Gastrocnemius medialis (tissue), 4 donors: ENCODE measurements at regions not wholly inside any gene's neighbourhood (a gene's known extent, or its start where the extent isn't known, plus 50 kb on each side); places are given as distances from the start of the nearest gene placed in this dataset.
"Not testable (repeated sequence)": the region's sequence is repeated elsewhere in the genome, so short reads cannot be mapped to it uniquely, and the experiment has no call there.

Source experiments
- ATAC-seq, 2 donors: fragments of 150-250 bp; one replicate each; pipeline ENCODE4 v1.9.1; 2016
- DNase-seq, 2 donors: peaks; one replicate each; pipeline ENCODE4 v3.0.0-alpha.2; 2019
- H3K27ac ChIP-seq, 4 donors: fragments of 200-600 bp; sonication (generic); 1 replicate in 1 of 4; 2 replicates in 3 of 4; pipeline ENCODE4 v1.5.1; 2016 to 2018; ENCODE audit warnings: mild to moderate bottlenecking in 2 of 4, moderate library complexity in 1 of 4
- H3K27me3 ChIP-seq, 3 donors: fragments of 200-600 bp; sonication (generic) in 2 of 3; 1 replicate in 1 of 3; 2 replicates in 2 of 3; pipeline versions ENCODE4 v1.5.1 to v1.6.0; 2016 to 2019; ENCODE audit warnings: mild to moderate bottlenecking in 1 of 3, moderate library complexity in 1 of 3
- H3K36me3 ChIP-seq, 2 donors: fragments of 200-600 bp; sonication (generic) in 1 of 2; one replicate each; pipeline ENCODE4 v1.5.1; 2017 to 2018
- H3K4me1 ChIP-seq, 2 donors: fragments of 200-600 bp; sonication (generic) in 1 of 2; one replicate each; pipeline ENCODE4 v1.5.1; 2016 to 2017; ENCODE audit warnings: mild to moderate bottlenecking in 2 of 2
- H3K4me3 ChIP-seq, 4 donors: fragments of 200-600 bp; sonication (generic) in 3 of 4; 1 replicate in 1 of 4; 2 replicates in 3 of 4; pipeline ENCODE4 v1.5.1; 2016 to 2019; ENCODE audit warnings: mild to moderate bottlenecking in 2 of 4
- H3K9me3 ChIP-seq, 3 donors: fragments of 200-600 bp; sonication (generic) in 2 of 3; 1 replicate in 1 of 3; 2 replicates in 2 of 3; pipeline ENCODE4 v1.5.1; 2016 to 2019
- CTCF ChIP-seq, 5 experiments: fragments of 450-650 bp in 3 of 5; fragments of 200-600 bp in 2 of 5; sonication (generic) in 2 of 5; IDR thresholded peaks in 4 of 5; conservative IDR thresholded peaks in 1 of 5; 1 replicate in 4 of 5; 2 replicates in 1 of 5; pipeline ENCODE4 v1.5.1; 2016 to 2019; ENCODE audit warnings: antibody characterized with exemption in 5 of 5, mild to moderate bottlenecking in 3 of 5, moderate library complexity in 3 of 5
- POLR2A ChIP-seq, 2 donors: fragments of 450-650 bp; IDR thresholded peaks; one replicate each; pipeline ENCODE4 v1.6.1; 2017; ENCODE audit warnings: antibody characterized with exemption in 2 of 2, mild to moderate bottlenecking in 2 of 2, moderate library complexity in 2 of 2
- in situ Hi-C, 4 donors: fragments of 200-750 bp; cut with MboI; loops; one replicate each; pipeline versions ENCODE4 v1.15.0 to v1.8.0; 2017; ENCODE audit warnings: low sequenced_read_pairs in 4 of 4
- intact Hi-C: fragments of 100-400 bp; cut with DNase I; formaldehyde crosslinking; loops from one replicate; pipeline ENCODE4 v1.15.1; 2023; ENCODE audit warnings: low total_unique reads

- intact Hi-C loops, result no loop called here
- Histone ChIP-seq H3K27me3 (no peaks in the 10 kb centered on the region), H3K9me3 (no peaks in the 10 kb centered on the region), H3K27ac (no peak overlapping the region), H3K4me3 (no peak overlapping the region), H3K4me1 (no peaks in the 10 kb centered on the region), H3K36me3 (no peaks in the 10 kb centered on the region)
- DNase-seq (no peak), ATAC-seq (no peak)
- in situ Hi-C loops, result no loop called here
- TF ChIP-seq CTCF (IDR thresholded peaks at IDR 0.05 in 4 of 5, conservative IDR thresholded peaks at IDR 0.05 in 1 of 5), result no peak
- TF ChIP-seq POLR2A (IDR thresholded peaks at IDR 0.05), result no peak
These were observed 209.5 kb upstream of the SMLR1 start for GRCh38 chr6:130617658-130618057.

- H3K4me3 ChIP-seq, H3K9me3 ChIP-seq, H3K27me3 ChIP-seq, in situ Hi-C loops, ATAC-seq, H3K36me3 ChIP-seq, H3K27ac ChIP-seq, DNase-seq, intact Hi-C loops, H3K4me1 ChIP-seq: not testable (repeated sequence)
These were observed 208.4 kb upstream of the SMLR1 start for GRCh38 chr6:130618806-130619205.

GRCh38 chr6:130620338-130620781 is 206.8 kb upstream of the SMLR1 start:
- DNase-seq (no peak), ATAC-seq (no peak)
- Histone ChIP-seq H3K36me3 (no peaks in the 10 kb centered on the region), H3K27me3 (no peaks in the 10 kb centered on the region), H3K27ac (no peak overlapping the region), H3K4me1 (no peaks in the 10 kb centered on the region), H3K9me3 (no peaks in the 10 kb centered on the region), H3K4me3 (no peak overlapping the region)
- in situ Hi-C loops (no loop called here), intact Hi-C loops (no loop called here)
- TF ChIP-seq POLR2A (IDR thresholded peaks at IDR 0.05) (no peak), CTCF (IDR thresholded peaks at IDR 0.05 in 4 of 5, conservative IDR thresholded peaks at IDR 0.05 in 1 of 5) (no peak)

- Histone ChIP-seq H3K27me3 (no peaks in the 10 kb centered on the region), H3K36me3 (no peaks in the 10 kb centered on the region), H3K27ac (no peak overlapping the region), H3K4me3 (no peak overlapping the region), H3K9me3 (no peaks in the 10 kb centered on the region), H3K4me1 (no peaks in the 10 kb centered on the region)
- intact Hi-C loops (no loop called here), in situ Hi-C loops (no loop called here)
- TF ChIP-seq CTCF (IDR thresholded peaks at IDR 0.05 in 4 of 5, conservative IDR thresholded peaks at IDR 0.05 in 1 of 5), result no peak
- no peak for TF ChIP-seq POLR2A (IDR thresholded peaks at IDR 0.05)
- no peak for ATAC-seq
- no peak for DNase-seq
These were observed 205.1 kb upstream of the SMLR1 start for GRCh38 chr6:130622142-130622541.

- no peaks in the 10 kb centered on the region for H3K4me1 ChIP-seq
- no peak for ATAC-seq
- no peaks in the 10 kb centered on the region for H3K9me3 ChIP-seq
- intact Hi-C loops (no loop called here), in situ Hi-C loops (no loop called here)
- H3K4me3 ChIP-seq, result no peak overlapping the region
- no peak for DNase-seq
- TF ChIP-seq POLR2A (IDR thresholded peaks at IDR 0.05) (no peak), CTCF (IDR thresholded peaks at IDR 0.05 in 4 of 5, conservative IDR thresholded peaks at IDR 0.05 in 1 of 5) (no peak)
- no peak overlapping the region for H3K27ac ChIP-seq
- H3K36me3 ChIP-seq, result no peaks in the 10 kb centered on the region
- no peaks in the 10 kb centered on the region for H3K27me3 ChIP-seq
These were observed 203.2 kb upstream of the SMLR1 start for GRCh38 chr6:130624046-130624445.
